Peyer's patch (tissue), 4 donors: ENCODE measurements at regions not wholly inside any gene's neighbourhood (a gene's known extent, or its start where the extent isn't known, plus 50 kb on each side); places are given as distances from the start of the nearest gene placed in this dataset.

Experiments
- DNase-seq, 3 donors: peaks; one replicate each; pipeline ENCODE4 v3.0.0-alpha.2; 2017 to 2019
- H3K27ac ChIP-seq, 4 donors: fragments of 200-600 bp; sonication (generic); one replicate each; pipeline ENCODE4 v1.5.1; 2016 to 2019
- H3K27me3 ChIP-seq, 2 donors: fragments of 200-600 bp; sonication (generic); one replicate each; pipeline ENCODE4 v1.5.1; 2019
- H3K36me3 ChIP-seq, 3 donors: fragments of 200-600 bp; sonication (generic); one replicate each; pipeline ENCODE4 v1.5.1; 2016 to 2019
- H3K4me1 ChIP-seq, 4 donors: fragments of 200-600 bp; sonication (generic); one replicate each; pipeline ENCODE4 v1.5.1; 2016 to 2019
- H3K4me3 ChIP-seq, 4 donors: fragments of 200-600 bp; sonication (generic); 1 replicate in 3 of 4; 2 replicates in 1 of 4; pipeline ENCODE4 v1.5.1; 2016 to 2019; ENCODE audit warnings: mild to moderate bottlenecking in 1 of 4
- H3K9me3 ChIP-seq, 4 donors: fragments of 200-600 bp; sonication (generic); one replicate each; pipeline ENCODE4 v1.5.1; 2016 to 2019; ENCODE audit warnings: mild to moderate bottlenecking in 1 of 4
- CTCF ChIP-seq, 6 experiments: fragments of 450-650 bp in 4 of 6; fragments of 200-600 bp in 2 of 6; sonication (generic) in 1 of 6; IDR thresholded peaks; one replicate each; pipeline ENCODE4 v1.5.1; 2017 to 2019; ENCODE audit warnings: antibody characterized with exemption in 6 of 6, mild to moderate bottlenecking in 3 of 6, moderate library complexity in 1 of 6
- POLR2A ChIP-seq, 2 donors: fragments of 450-650 bp; IDR thresholded peaks; one replicate each; pipeline ENCODE4 v1.5.1; 2017; ENCODE audit warnings: antibody characterized with exemption in 2 of 2, mild to moderate bottlenecking in 2 of 2, moderate library complexity in 2 of 2

GRCh38 chr3:8187996-8188395, 313.6 kb upstream of the LMCD1 start:
- Histone ChIP-seq H3K9me3 (no peaks in the 10 kb centered on the region), H3K4me1 (no peaks in the 10 kb centered on the region), H3K27me3 (no peaks in the 10 kb centered on the region), H3K36me3 (no peaks in the 10 kb centered on the region), H3K4me3 (no peak overlapping the region), H3K27ac (no peak overlapping the region)
- TF ChIP-seq POLR2A (IDR thresholded peaks at IDR 0.05): no peak
- TF ChIP-seq CTCF (IDR thresholded peaks at IDR 0.05): no peak
- no peak for DNase-seq

- no peak overlapping the region for H3K4me3 ChIP-seq
- TF ChIP-seq CTCF (IDR thresholded peaks at IDR 0.05) (no peak), POLR2A (IDR thresholded peaks at IDR 0.05) (no peak)
- DNase-seq: no peak
- H3K9me3 ChIP-seq: no peaks in the 10 kb centered on the region
- H3K27ac ChIP-seq: no peak overlapping the region
- H3K27me3 ChIP-seq: no peaks in the 10 kb centered on the region
- H3K36me3 ChIP-seq: no peaks in the 10 kb centered on the region
- no peaks in the 10 kb centered on the region for H3K4me1 ChIP-seq
Observed at GRCh38 chr3:8189051-8189450, 312.6 kb upstream of the LMCD1 start.

- no peak overlapping the region for H3K4me3 ChIP-seq
- no peaks in the 10 kb centered on the region for H3K27me3 ChIP-seq
- no peak for DNase-seq
Observed at GRCh38 chr3:8191406-8191805, 310.2 kb upstream of the LMCD1 start.

GRCh38 chr3:8197384-8197783, 304.2 kb upstream of the LMCD1 start:
- DNase-seq: no peak
- Histone ChIP-seq H3K27ac (no peak overlapping the region), H3K4me1 (no peaks in the 10 kb centered on the region), H3K4me3 (no peak overlapping the region), H3K36me3 (no peaks in the 10 kb centered on the region), H3K27me3 (no peaks in the 10 kb centered on the region), H3K9me3 (no peaks in the 10 kb centered on the region)
- TF ChIP-seq CTCF (IDR thresholded peaks at IDR 0.05) (no peak), POLR2A (IDR thresholded peaks at IDR 0.05) (no peak)

More at GRCh38 chr3:8191406-8191805, 310.2 kb upstream of the LMCD1 start:
- no peaks in the 10 kb centered on the region for H3K36me3 ChIP-seq
- H3K4me1 ChIP-seq: no peaks in the 10 kb centered on the region
- H3K9me3 ChIP-seq: no peaks in the 10 kb centered on the region
- TF ChIP-seq CTCF (IDR thresholded peaks at IDR 0.05): no peak
- no peak for TF ChIP-seq POLR2A (IDR thresholded peaks at IDR 0.05)
- no peak overlapping the region for H3K27ac ChIP-seq

GRCh38 chr3:8198605-8199004, 303.0 kb upstream of the LMCD1 start:
- Histone ChIP-seq H3K27me3 (no peaks in the 10 kb centered on the region), H3K27ac (no peak overlapping the region), H3K4me1 (no peaks in the 10 kb centered on the region), H3K36me3 (no peaks in the 10 kb centered on the region), H3K4me3 (no peak overlapping the region), H3K9me3 (no peaks in the 10 kb centered on the region)
- no peak for TF ChIP-seq CTCF (IDR thresholded peaks at IDR 0.05)
- no peak for DNase-seq

GRCh38 chr3:8200996-8201395, 300.6 kb upstream of the LMCD1 start:
- Histone ChIP-seq H3K9me3 (no peaks in the 10 kb centered on the region), H3K4me3 (no peak overlapping the region), H3K4me1 (no peaks in the 10 kb centered on the region), H3K36me3 (no peaks in the 10 kb centered on the region), H3K27me3 (no peaks in the 10 kb centered on the region), H3K27ac (no peak overlapping the region)
- DNase-seq: no peak
- TF ChIP-seq POLR2A (IDR thresholded peaks at IDR 0.05) (no peak), CTCF (IDR thresholded peaks at IDR 0.05) (no peak)
